LoVo (cell line): ENCODE measurements at regions not wholly inside any gene's neighbourhood (a gene's known extent, or its start where the extent isn't known, plus 50 kb on each side); places are given as distances from the start of the nearest gene placed in this dataset.

Experiments
- DNase-seq: peaks from one replicate; pipeline ENCODE4 v3.0.0-alpha.2; 2016; ENCODE audit warnings: low spot score

- DNase-seq: no peak
Measured at GRCh38 chr7:112594397-112594796, 113.6 kb downstream of the LSMEM1 start.

GRCh38 chr7:112596260-112596659, 115.5 kb downstream of the LSMEM1 start:
- DNase-seq: no peak

- no peak for DNase-seq
Measured at GRCh38 chr7:112596981-112597380, 116.2 kb downstream of the LSMEM1 start.

- no peak for DNase-seq
Measured at GRCh38 chr7:112603673-112604072, 122.9 kb downstream of the LSMEM1 start.

- DNase-seq: no peak
Measured at GRCh38 chr7:112610636-112611035, 129.8 kb downstream of the LSMEM1 start.

GRCh38 chr7:112615701-112616100, 134.9 kb downstream of the LSMEM1 start:
- no peak for DNase-seq

GRCh38 chr7:112616295-112616694, 135.5 kb downstream of the LSMEM1 start:
- no peak for DNase-seq

- DNase-seq: no peak
Measured at GRCh38 chr7:112619343-112619742, 138.6 kb downstream of the LSMEM1 start.

GRCh38 chr7:112622159-112622715, 141.4 kb downstream of the LSMEM1 start:
- DNase-seq: no peak

GRCh38 chr7:112624416-112624815, 143.6 kb downstream of the LSMEM1 start:
- DNase-seq: no peak

GRCh38 chr7:112630565-112630964, 149.8 kb downstream of the LSMEM1 start:
- no peak for DNase-seq

- no peak for DNase-seq
Measured at GRCh38 chr7:112634107-112634506, 153.3 kb downstream of the LSMEM1 start.

- no peak for DNase-seq
Measured at GRCh38 chr7:112635742-112636141, 154.5 kb downstream of the TMEM168 start.

GRCh38 chr7:112638675-112639400, 151.4 kb downstream of the TMEM168 start:
- DNase-seq: no peak

GRCh38 chr7:112640685-112641084, 149.5 kb downstream of the TMEM168 start:
- no peak for DNase-seq

- DNase-seq: no peak
Measured at GRCh38 chr7:112646783-112647182, 143.4 kb downstream of the TMEM168 start.

GRCh38 chr7:112648781-112649180, 141.4 kb downstream of the TMEM168 start:
- no peak for DNase-seq

GRCh38 chr7:112649560-112649959, 140.6 kb downstream of the TMEM168 start:
- DNase-seq: no peak

GRCh38 chr7:112654322-112655216, 135.6 kb downstream of the TMEM168 start:
- DNase-seq: no peak

GRCh38 chr7:112665709-112666108, 124.5 kb downstream of the TMEM168 start:
- no peak for DNase-seq

- no peak for DNase-seq
Measured at GRCh38 chr7:112668561-112668960, 121.6 kb downstream of the TMEM168 start.

- DNase-seq: no peak
Measured at GRCh38 chr7:112669306-112669705, 120.9 kb downstream of the TMEM168 start.

GRCh38 chr7:112670193-112670592, 120.0 kb downstream of the TMEM168 start:
- DNase-seq: no peak
